ENCODE measurements at regions not wholly inside any gene's neighbourhood (a gene's known extent, or its start where the extent isn't known, plus 50 kb on each side); places are given as distances from the start of the nearest gene placed in this dataset.
"Not testable (repeated sequence)": the region's sequence is repeated elsewhere in the genome, so short reads cannot be mapped to it uniquely, and the experiment has no call there.

GRCh38 chr18:35849241-35849640 is 123.2 kb upstream of the RMP24 start:
- H3K79me2 ChIP-seq (ENCODE audit: control insufficient read depth, insufficient read depth, low read length); H3K4me1 Mint-ChIP-seq; H3K36me3 ChIP-seq (replicated peaks in 1 of 2; ENCODE audit: control extremely low read depth in 1 of 2, control insufficient read depth in 1 of 2, extremely low read depth in 1 of 2, insufficient read depth in 2 of 2, low read length in 1 of 2); H4K20me1 ChIP-seq (ENCODE audit: control insufficient read depth, insufficient read depth, low read length, poor library complexity, severe bottlenecking); intact Hi-C loops (cut with micrococcal nuclease); H3K9me3 Mint-ChIP-seq (ENCODE audit: insufficient read depth); H3K27ac ChIP-seq (ENCODE audit: low read length in 2 of 2); H2AFZ ChIP-seq (ENCODE audit: insufficient read depth, low read depth, low read length, poor library complexity, severe bottlenecking); H3K4me1 ChIP-seq (ENCODE audit: control insufficient read depth in 2 of 2, insufficient read depth in 2 of 2, low read length in 2 of 2); CTCF ChIA-PET; H3K9ac ChIP-seq (ENCODE audit: low read length); H3K4me3 ChIP-seq (ENCODE audit: control extremely low read depth in 1 of 5, extremely low read depth in 1 of 5, insufficient read depth in 1 of 5, low read depth in 2 of 5, low read length in 4 of 5); DNase-seq; H3K9me3 ChIP-seq (ENCODE audit: control extremely low read depth in 1 of 3, control insufficient read depth in 2 of 3, insufficient read depth in 1 of 3, low read length in 2 of 3); POLR2A ChIA-PET; H3K4me3 Mint-ChIP-seq; H3K27me3 ChIP-seq (replicated peaks in 1 of 4; ENCODE audit: control extremely low read depth in 1 of 4, control insufficient read depth in 3 of 4, insufficient read depth in 4 of 4, low read length in 3 of 4); ATAC-seq (ENCODE audit: low read depth); H3K4me2 ChIP-seq (replicated peaks; ENCODE audit: low read depth, low read length, poor library complexity, severe bottlenecking); H3K27ac Mint-ChIP-seq: not testable (repeated sequence)
- WGBS (ENCODE audit: insufficient coverage) = 100% methylated on average over 2 of the region's 2 CpGs
- peaks cover 23% of the 10 kb centered on the region for H3K27me3 Mint-ChIP-seq

GRCh38 chr18:35851286-35851970 is 121.1 kb upstream of the RMP24 start:
- H3K9me3 Mint-ChIP-seq (ENCODE audit: insufficient read depth) = peaks cover 2% of the 10 kb centered on the region
- Histone ChIP-seq H3K36me3 (replicated peaks in 1 of 2; ENCODE audit: control extremely low read depth in 1 of 2, control insufficient read depth in 1 of 2, extremely low read depth in 1 of 2, insufficient read depth in 2 of 2, low read length in 1 of 2) (no peaks in the 10 kb centered on the region), H3K27ac (ENCODE audit: low read length in 2 of 2) (no peak overlapping the region), H3K4me1 (ENCODE audit: control insufficient read depth in 2 of 2, insufficient read depth in 2 of 2, low read length in 2 of 2) (peaks cover 0 to 8% of the 10 kb centered on the region in 2 donors), H4K20me1 (ENCODE audit: control insufficient read depth, insufficient read depth, low read length, poor library complexity, severe bottlenecking) (no peaks in the 10 kb centered on the region), H3K4me2 (replicated peaks; ENCODE audit: low read depth, low read length, poor library complexity, severe bottlenecking) (no peak overlapping the region), H3K9ac (ENCODE audit: low read length) (no peak overlapping the region), H3K27me3 (replicated peaks in 1 of 4; ENCODE audit: control extremely low read depth in 1 of 4, control insufficient read depth in 3 of 4, insufficient read depth in 4 of 4, low read length in 3 of 4) (no peaks in the 10 kb centered on the region), H3K79me2 (ENCODE audit: control insufficient read depth, insufficient read depth, low read length) (no peaks in the 10 kb centered on the region), H2AFZ (ENCODE audit: insufficient read depth, low read depth, low read length, poor library complexity, severe bottlenecking) (no peak overlapping the region), H3K9me3 (ENCODE audit: control extremely low read depth in 1 of 3, control insufficient read depth in 2 of 3, insufficient read depth in 1 of 3, low read length in 2 of 3) (no peaks in the 10 kb centered on the region), H3K4me3 (ENCODE audit: control extremely low read depth in 1 of 5, extremely low read depth in 1 of 5, insufficient read depth in 1 of 5, low read depth in 2 of 5, low read length in 4 of 5) (no peak overlapping the region)
- CTCF ChIA-PET = no interaction called here
- ATAC-seq (ENCODE audit: low read depth) = no peak
- H3K4me1 Mint-ChIP-seq = peaks cover 3% of the 10 kb centered on the region
- H3K4me3 Mint-ChIP-seq = no peak overlapping the region
- no CpG with 5 or more reads among the region's 5 CpGs for WGBS (ENCODE audit: insufficient coverage)
- TF ChIP-seq CTCF (IDR thresholded peaks at IDR 0.05) = no peak
- no peak for TF ChIP-seq EZH2 (IDR thresholded peaks at IDR 0.05; ENCODE audit: borderline replicate concordance, insufficient read depth, low read depth, low read length, poor library complexity, severe bottlenecking)
- peaks cover 18% of the 10 kb centered on the region for H3K27me3 Mint-ChIP-seq
- H3K27ac Mint-ChIP-seq = no peak overlapping the region
- intact Hi-C loops (cut with micrococcal nuclease) = no loop called here
- POLR2A ChIA-PET = no interaction called here
- no peak for DNase-seq

Measured in B cell (primary cell).